Upper lobe of left lung (tissue), 6 donors: ENCODE measurements at regions not wholly inside any gene's neighbourhood (a gene's known extent, or its start where the extent isn't known, plus 50 kb on each side); places are given as distances from the start of the nearest gene placed in this dataset.

Experiments used
- ATAC-seq, 2 donors: fragments of 200-7000 bp; cut with Tn5 transposase; one replicate each; pipeline ENCODE4 v1.9.1; 2022; ENCODE audit warnings: mild to moderate bottlenecking in 2 of 2, moderate library complexity in 2 of 2; ENCODE audit not compliant: low FRiP score in 2 of 2
- DNase-seq, 2 donors: peaks; one replicate each; pipeline ENCODE4 v3.0.0-alpha.2; 2019 to 2020
- H3K27ac ChIP-seq, 4 donors: fragments of 200-600 bp; sonication (generic); one replicate each; pipeline ENCODE4 v1.5.1; 2016 to 2019
- H3K27me3 ChIP-seq, 4 donors: fragments of 200-600 bp; sonication (generic); one replicate each; pipeline ENCODE4 v1.5.1; 2017 to 2019
- H3K36me3 ChIP-seq, 4 donors: fragments of 200-600 bp; sonication (generic); one replicate each; pipeline ENCODE4 v1.5.1; 2016 to 2019
- H3K4me1 ChIP-seq, 4 donors: fragments of 200-600 bp; sonication (generic); one replicate each; pipeline ENCODE4 v1.5.1; 2018 to 2019
- H3K4me3 ChIP-seq, 4 donors: fragments of 200-600 bp; sonication (generic); one replicate each; pipeline ENCODE4 v1.5.1; 2017 to 2019; ENCODE audit warnings: mild to moderate bottlenecking in 2 of 4, moderate library complexity in 1 of 4
- H3K9me3 ChIP-seq, 4 donors: fragments of 200-600 bp; sonication (generic); one replicate each; pipeline ENCODE4 v1.5.1; 2018 to 2019
- CTCF ChIP-seq, 6 experiments: fragments of 450-650 bp in 4 of 6; fragments of 200-600 bp in 2 of 6; sonication (generic) in 2 of 6; IDR thresholded peaks; one replicate each; pipeline ENCODE4 v1.5.1; 2016 to 2019; ENCODE audit warnings: antibody characterized with exemption in 6 of 6
- EP300 ChIP-seq, 4 donors: sonication (generic); formaldehyde crosslinking; IDR thresholded peaks; one replicate each; pipeline ENCODE4 v1.5.1; 2017; ENCODE audit warnings: antibody characterized with exemption in 4 of 4, control low read depth in 2 of 4
- POLR2A ChIP-seq, 4 donors: fragments of 450-650 bp; IDR thresholded peaks; one replicate each; pipeline ENCODE4 v1.5.1; 2016 to 2017; ENCODE audit warnings: antibody characterized with exemption in 4 of 4, mild to moderate bottlenecking in 2 of 4
- POLR2AphosphoS5 ChIP-seq, 2 donors: sonication (generic); formaldehyde crosslinking; IDR thresholded peaks; one replicate each; pipeline ENCODE4 v1.5.1; 2017; ENCODE audit warnings: antibody characterized with exemption in 2 of 2
- WGBS, 2 donors: methylation state at CpG; one replicate each; pipeline ENCODE4 v1.1.5; 2017 to 2018; 5-methylcytosine and 5-hydroxymethylcytosine counted together
- donor health status: DM: no; HTN: no; CAD: no; lungs with moderate emphysema.
- donor health status: DM: no; HTN: yes; CAD: no; lungs with severe emphysema.

GRCh38 chr2:204112084-204112770, 175.7 kb downstream of the ICOS start:
- Histone ChIP-seq H3K36me3 (no peaks in the 10 kb centered on the region), H3K27ac (peak overlapping the region in 1 of 4 donors; percentile 2), H3K9me3 (no peaks in the 10 kb centered on the region), H3K4me3 (no peak overlapping the region), H3K27me3 (no peaks in the 10 kb centered on the region), H3K4me1 (peaks cover 3 to 27% (median 20%) of the 10 kb centered on the region in 4 donors)
- TF ChIP-seq POLR2A (IDR thresholded peaks at IDR 0.05): no peak
- TF ChIP-seq EP300 (IDR thresholded peaks at IDR 0.05): no peak
- TF ChIP-seq POLR2AphosphoS5 (IDR thresholded peaks at IDR 0.05): no peak
- TF ChIP-seq CTCF (IDR thresholded peaks at IDR 0.05): no peak
- ATAC-seq (no peak), DNase-seq (no peak)
- 64 to 80% methylated on average over 6 of the region's 6 CpGs for WGBS, 2 donors

- no peaks in the 10 kb centered on the region for H3K9me3 ChIP-seq
- no peaks in the 10 kb centered on the region for H3K27me3 ChIP-seq
- no peak for TF ChIP-seq POLR2A (IDR thresholded peaks at IDR 0.05)
- TF ChIP-seq CTCF (IDR thresholded peaks at IDR 0.05): no peak
- no peak for TF ChIP-seq EP300 (IDR thresholded peaks at IDR 0.05)
- TF ChIP-seq POLR2AphosphoS5 (IDR thresholded peaks at IDR 0.05): peak in 1 of 2 donors; percentile 30
- DNase-seq: no peak
- no peak overlapping the region for H3K4me3 ChIP-seq
- 54 to 60% methylated on average over 11 of the region's 11 CpGs for WGBS, 2 donors
- peaks cover 0 to 23% (median 13%) of the 10 kb centered on the region in 4 donors for H3K4me1 ChIP-seq
- no peaks in the 10 kb centered on the region for H3K36me3 ChIP-seq
- no peak overlapping the region for H3K27ac ChIP-seq
- ATAC-seq: peak in 1 of 2 donors; percentile 39
Measured at GRCh38 chr2:204114295-204115136, 178.0 kb downstream of the ICOS start.

- DNase-seq (no peak), ATAC-seq (no peak)
- Histone ChIP-seq H3K4me1 (peaks cover 0 to 14% (median 6%) of the 10 kb centered on the region in 4 donors), H3K9me3 (no peaks in the 10 kb centered on the region), H3K4me3 (no peak overlapping the region), H3K27ac (no peak overlapping the region), H3K36me3 (no peaks in the 10 kb centered on the region), H3K27me3 (no peaks in the 10 kb centered on the region)
- TF ChIP-seq POLR2AphosphoS5 (IDR thresholded peaks at IDR 0.05): no peak
- TF ChIP-seq POLR2A (IDR thresholded peaks at IDR 0.05): no peak
- no peak for TF ChIP-seq EP300 (IDR thresholded peaks at IDR 0.05)
- TF ChIP-seq CTCF (IDR thresholded peaks at IDR 0.05): no peak
- 85 to 88% methylated on average over 5 of the region's 5 CpGs for WGBS, 2 donors
Measured at GRCh38 chr2:204115137-204116056, 178.8 kb downstream of the ICOS start.

- no peak overlapping the region for H3K4me3 ChIP-seq
- no peak for TF ChIP-seq POLR2A (IDR thresholded peaks at IDR 0.05)
- no peak for TF ChIP-seq POLR2AphosphoS5 (IDR thresholded peaks at IDR 0.05)
- no peak for TF ChIP-seq EP300 (IDR thresholded peaks at IDR 0.05)
- no peak for TF ChIP-seq CTCF (IDR thresholded peaks at IDR 0.05)
- no peaks in the 10 kb centered on the region for H3K9me3 ChIP-seq
- H3K36me3 ChIP-seq: no peaks in the 10 kb centered on the region
- peaks cover 0 to 9% (median 0%) of the 10 kb centered on the region in 4 donors for H3K4me1 ChIP-seq
- 44 to 65% methylated on average over 6 of the region's 6 CpGs for WGBS, 2 donors
- ATAC-seq: no peak
- no peak overlapping the region for H3K27ac ChIP-seq
- DNase-seq: no peak
- no peaks in the 10 kb centered on the region for H3K27me3 ChIP-seq
Measured at GRCh38 chr2:204116159-204116792, 179.7 kb downstream of the ICOS start.
